ENCODE measurements at regions not wholly inside any gene's neighbourhood (a gene's known extent, or its start where the extent isn't known, plus 50 kb on each side); places are given as distances from the start of the nearest gene placed in this dataset.

- CTCF ChIA-PET = no interaction called here
- no peak for TF ChIP-seq EZH2 (IDR thresholded peaks at IDR 0.05; ENCODE audit: borderline replicate concordance, low read depth, low read length, severe bottlenecking)
- no peak for TF ChIP-seq POLR2A (IDR thresholded peaks at IDR 0.05; ENCODE audit: low read depth, low read length)
- no peak for TF ChIP-seq MAX (IDR thresholded peaks at IDR 0.05; ENCODE audit: insufficient read depth, insufficient read length)
- TF ChIP-seq JUN (IDR thresholded peaks at IDR 0.05; ENCODE audit: borderline replicate concordance, insufficient read depth, insufficient read length, low read depth) = no peak
- no peak for TF ChIP-seq GATA2 (IDR thresholded peaks at IDR 0.05; ENCODE audit: insufficient read depth, insufficient read length, low read depth, low read length)
- no peak for TF ChIP-seq MYC (IDR thresholded peaks at IDR 0.05; ENCODE audit: low read depth, low read length)
- TF ChIP-seq FOS (IDR thresholded peaks at IDR 0.05; ENCODE audit: borderline replicate concordance, insufficient read depth, low read length) = no peak
- TF ChIP-seq POLR2AphosphoS5 (IDR thresholded peaks at IDR 0.05; ENCODE audit: insufficient read depth, low read depth, low read length) = no peak
- no peak for TF ChIP-seq CTCF (IDR thresholded peaks at IDR 0.05; ENCODE audit: extremely low read depth in 1 of 2, insufficient read depth in 1 of 2, low read depth in 1 of 2, low read length in 2 of 2)
- POLR2A ChIA-PET = no interaction called here
- no peak for DNase-seq (ENCODE audit: low read depth, low spot score)
- no peak overlapping the region for H2AFZ ChIP-seq (ENCODE audit: low read depth, low read length)
- no peaks in the 10 kb centered on the region for H3K36me3 ChIP-seq (ENCODE audit: control insufficient read depth in 2 of 2, extremely low read depth in 1 of 2, insufficient read depth in 2 of 2, low read length in 2 of 2)
- no peak overlapping the region for H3K4me2 ChIP-seq (ENCODE audit: insufficient read depth, low read length)
- H4K20me1 ChIP-seq (replicated peaks; ENCODE audit: control insufficient read depth, extremely low read depth, insufficient read depth, low read length) = no peaks in the 10 kb centered on the region
- FAIRE-seq = no peak
- dilution Hi-C loops (cut with MboI; ENCODE audit: extremely low pct_ligation_motif_present, low sequenced_read_pairs) (no loop called here), intact Hi-C loops (cut with micrococcal nuclease) (no loop called here)
- no peak overlapping the region for H3K27ac ChIP-seq (ENCODE audit: insufficient read depth, low read depth, low read length)
- H3K9me1 ChIP-seq (replicated peaks; ENCODE audit: control insufficient read depth, extremely low read depth, insufficient read depth, low read length) = no peaks in the 10 kb centered on the region
- no peaks in the 10 kb centered on the region for H3K4me1 ChIP-seq (ENCODE audit: control insufficient read depth, extremely low read depth, insufficient read depth, low read length)
- no peaks in the 10 kb centered on the region for H3K79me2 ChIP-seq (ENCODE audit: control insufficient read depth, insufficient read depth, low read length)
- H3K27me3 ChIP-seq (ENCODE audit: control insufficient read depth in 2 of 2, insufficient read depth in 2 of 2, low read length in 2 of 2) = no peaks in the 10 kb centered on the region
- no peak overlapping the region for H3K9ac ChIP-seq (replicated peaks; ENCODE audit: extremely low read depth, insufficient read depth, low read length)
- no TSS peak for BruUV-seq (replicated peaks)
- no peak overlapping the region for H3K4me3 ChIP-seq (replicated peaks in 1 of 3; ENCODE audit: insufficient read depth in 1 of 3, low read depth in 1 of 3, low read length in 3 of 3)
- H3K9me3 ChIP-seq (replicated peaks; ENCODE audit: control insufficient read depth, insufficient read depth, low read length) = no peaks in the 10 kb centered on the region
These were observed 990.0 kb upstream of the PABPC4L start for GRCh38 chr4:135191596-135191995.
